B cell (primary cell): ENCODE measurements at regions not wholly inside any gene's neighbourhood (a gene's known extent, or its start where the extent isn't known, plus 50 kb on each side); places are given as distances from the start of the nearest gene placed in this dataset.
"Not testable (repeated sequence)": the region's sequence is repeated elsewhere in the genome, so short reads cannot be mapped to it uniquely, and the experiment has no call there.

Experiments
- ATAC-seq: fragments of 200-7000 bp; cut with Tn5 transposase; one replicate; pipeline ENCODE4 v1.10.0; 2021; ENCODE audit warnings: low read depth, mild to moderate bottlenecking, moderate number of reproducible peaks, moderate library complexity
- CTCF ChIA-PET: fragments of 350-600 bp; sonication (Branson Sonifier 250); formaldehyde crosslinking; loops from one replicate; lab custom pipeline; 2021; ENCODE audit warnings: antibody characterized with exemption, inconsistent platforms; lab: Charles Lee
- POLR2A ChIA-PET: fragments of 350-600 bp; sonication (Branson Sonifier 250); formaldehyde crosslinking; loops from one replicate; lab custom pipeline; 2021; ENCODE audit warnings: antibody characterized with exemption; lab: Charles Lee
- DNase-seq: peaks from one replicate; pipeline ENCODE4 v3.0.0; 2013
- H2AFZ ChIP-seq: 2 replicates; pipeline ENCODE4 v1.6.1; 2012; ENCODE audit warnings: mild to moderate bottlenecking, low read depth, low read length; ENCODE audit not compliant: insufficient read depth, poor library complexity, severe bottlenecking
- H3K27ac ChIP-seq, 2 donors: 1 replicate in 1 of 2; 2 replicates in 1 of 2; pipeline ENCODE4 v1.5.1; 2012 to 2013; ENCODE audit warnings: low read length in 2 of 2, mild to moderate bottlenecking in 2 of 2, moderate library complexity in 1 of 2
- H3K27me3 ChIP-seq, 4 experiments: fragments of 200-600 bp in 1 of 4; sonication (generic) in 1 of 4; replicated peaks in 1 of 4; 1 replicate in 2 of 4; 2 replicates in 2 of 4; pipeline versions ENCODE4 v1.6.1 to v1.7.0; 2013 to 2016; ENCODE audit warnings: low read length in 3 of 4, mild to moderate bottlenecking in 2 of 4, mixed read lengths in 1 of 4, moderate library complexity in 1 of 4; ENCODE audit not compliant: insufficient read depth in 4 of 4, control insufficient read depth in 3 of 4; ENCODE audit errors: control extremely low read depth in 1 of 4
- H3K36me3 ChIP-seq, 2 experiments: replicated peaks in 1 of 2; 1 replicate in 1 of 2; 2 replicates in 1 of 2; pipeline versions ENCODE4 v1.6.1 to v1.7.1; 2013; ENCODE audit warnings: low read length in 1 of 2; ENCODE audit not compliant: insufficient read depth in 2 of 2, control insufficient read depth in 1 of 2; ENCODE audit errors: control extremely low read depth in 1 of 2, extremely low read depth in 1 of 2
- H3K4me1 ChIP-seq, 2 donors: fragments of 200-600 bp in 1 of 2; sonication (generic) in 1 of 2; 1 replicate in 1 of 2; 2 replicates in 1 of 2; pipeline versions ENCODE4 v1.5.1 to v1.6.1; 2013 to 2017; ENCODE audit warnings: low read length in 2 of 2; ENCODE audit not compliant: control insufficient read depth in 2 of 2, insufficient read depth in 2 of 2
- H3K4me2 ChIP-seq: replicated peaks from 2 replicates; pipeline ENCODE3; 2012; ENCODE audit warnings: mild to moderate bottlenecking, low read depth, low read length; ENCODE audit not compliant: poor library complexity, severe bottlenecking
- H3K4me3 ChIP-seq, 5 experiments: fragments of 200-600 bp in 1 of 5; sonication (generic) in 1 of 5; 1 replicate in 3 of 5; 2 replicates in 2 of 5; pipeline versions ENCODE4 v1.5.1 to v1.7.0; 2011 to 2016; ENCODE audit warnings: low read length in 4 of 5, mild to moderate bottlenecking in 4 of 5, low read depth in 2 of 5, control low read depth in 1 of 5, moderate library complexity in 1 of 5; ENCODE audit not compliant: insufficient read depth in 1 of 5; ENCODE audit errors: control extremely low read depth in 1 of 5, extremely low read depth in 1 of 5
- H3K79me2 ChIP-seq: fragments of 200-600 bp; sonication (generic); one replicate; pipeline ENCODE4 v1.6.0; 2016; ENCODE audit warnings: low read length; ENCODE audit not compliant: control insufficient read depth, insufficient read depth
- H3K9ac ChIP-seq: fragments of 200-600 bp; sonication (generic); 2 replicates; pipeline ENCODE4 v1.6.1; 2017; ENCODE audit warnings: mild to moderate bottlenecking, low read length, moderate library complexity
- H3K9me3 ChIP-seq, 3 donors: one replicate each; pipeline versions ENCODE4 v1.6.1 to v1.7.1; 2013; ENCODE audit warnings: low read length in 2 of 3; ENCODE audit not compliant: control insufficient read depth in 2 of 3, insufficient read depth in 1 of 3; ENCODE audit errors: control extremely low read depth in 1 of 3
- H4K20me1 ChIP-seq: 2 replicates; pipeline ENCODE4 v1.6.0; 2012; ENCODE audit warnings: mild to moderate bottlenecking, low read length; ENCODE audit not compliant: insufficient read depth, control insufficient read depth, poor library complexity, severe bottlenecking
- H3K27ac Mint-ChIP-seq: one replicate; pipeline ENCODE4 v1.8.0; 2021; ENCODE audit warnings: mixed read lengths
- H3K27me3 Mint-ChIP-seq: one replicate; pipeline ENCODE4 v1.8.0; 2021; ENCODE audit warnings: mixed read lengths
- H3K4me1 Mint-ChIP-seq: one replicate; pipeline ENCODE4 v1.8.0; 2021; ENCODE audit warnings: mixed read lengths
- H3K4me3 Mint-ChIP-seq: one replicate; pipeline ENCODE4 v1.8.0; 2021; ENCODE audit warnings: mixed read lengths
- H3K9me3 Mint-ChIP-seq: one replicate; pipeline ENCODE4 v1.8.0; 2022; ENCODE audit warnings: mixed read lengths; ENCODE audit not compliant: insufficient read depth
- WGBS: methylation state at CpG from one replicate; pipeline ENCODE4 v1.1.5; 2013; ENCODE audit warnings: missing lambda C conversion rate; ENCODE audit not compliant: insufficient coverage; 5-methylcytosine and 5-hydroxymethylcytosine counted together
- intact Hi-C: fragments of 100-400 bp; cut with micrococcal nuclease; formaldehyde crosslinking; loops from one replicate; pipeline ENCODE4 v1.10.0; 2022

DNA sequence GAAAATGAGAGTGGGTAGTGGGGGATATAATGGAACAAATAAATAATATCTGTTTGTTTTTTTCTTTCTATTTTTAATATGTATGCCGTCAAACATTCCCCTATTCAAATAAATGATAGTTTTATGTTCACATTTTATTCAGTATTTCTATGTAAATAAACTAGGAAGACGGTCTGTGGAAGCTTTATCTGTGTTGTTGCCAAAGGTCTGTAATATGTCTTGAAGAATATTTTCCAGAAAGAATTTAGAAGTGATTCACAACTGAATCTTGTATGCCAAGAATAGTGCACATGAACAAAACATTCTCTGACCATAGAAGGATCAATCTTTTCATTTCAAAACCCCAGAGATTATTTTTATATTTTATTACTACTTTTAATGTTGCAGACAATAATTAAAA lies 683.1 kb upstream of the DEFB115 start:
- H3K27ac Mint-ChIP-seq, H2AFZ ChIP-seq, H3K9ac ChIP-seq, ATAC-seq, CTCF ChIA-PET, H3K4me3 ChIP-seq, H4K20me1 ChIP-seq, H3K27me3 Mint-ChIP-seq, H3K4me1 Mint-ChIP-seq, H3K4me2 ChIP-seq, H3K27ac ChIP-seq, DNase-seq, H3K27me3 ChIP-seq, H3K79me2 ChIP-seq, H3K9me3 ChIP-seq, H3K36me3 ChIP-seq, H3K9me3 Mint-ChIP-seq, H3K4me3 Mint-ChIP-seq, intact Hi-C loops, H3K4me1 ChIP-seq, POLR2A ChIA-PET: not testable (repeated sequence)
- no CpG with 5 or more reads among the region's 2 CpGs for WGBS

DNA sequence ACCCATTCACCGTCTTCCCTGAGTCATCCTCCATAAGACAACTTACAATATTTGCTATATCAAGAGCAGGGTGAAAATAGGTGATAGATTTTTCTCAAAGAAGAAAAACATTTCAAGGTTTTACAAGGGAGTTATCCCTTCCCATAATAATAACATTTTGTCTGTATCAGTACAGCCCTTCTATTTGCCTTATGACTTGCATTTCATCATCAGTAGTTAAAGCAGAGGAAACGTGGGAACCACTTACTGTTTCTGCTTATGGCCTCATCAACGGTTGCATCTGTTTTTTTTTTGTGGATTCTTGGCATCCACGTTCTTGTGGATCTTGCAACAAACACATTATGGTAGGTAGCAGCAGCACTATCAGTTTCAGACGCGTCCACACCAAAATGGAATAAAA lies 678.4 kb upstream of the DEFB115 start:
- ATAC-seq, H3K4me1 Mint-ChIP-seq, H3K4me3 ChIP-seq, CTCF ChIA-PET, H3K4me3 Mint-ChIP-seq, H4K20me1 ChIP-seq, H3K36me3 ChIP-seq, POLR2A ChIA-PET, H3K27ac Mint-ChIP-seq, H3K27me3 Mint-ChIP-seq, H3K9ac ChIP-seq, H3K9me3 ChIP-seq, H3K79me2 ChIP-seq, H3K27me3 ChIP-seq, DNase-seq, H3K9me3 Mint-ChIP-seq, H3K4me1 ChIP-seq, intact Hi-C loops, H3K27ac ChIP-seq, H3K4me2 ChIP-seq, H2AFZ ChIP-seq: not testable (repeated sequence)
- WGBS, result no CpG with 5 or more reads among the region's 6 CpGs

DNA sequence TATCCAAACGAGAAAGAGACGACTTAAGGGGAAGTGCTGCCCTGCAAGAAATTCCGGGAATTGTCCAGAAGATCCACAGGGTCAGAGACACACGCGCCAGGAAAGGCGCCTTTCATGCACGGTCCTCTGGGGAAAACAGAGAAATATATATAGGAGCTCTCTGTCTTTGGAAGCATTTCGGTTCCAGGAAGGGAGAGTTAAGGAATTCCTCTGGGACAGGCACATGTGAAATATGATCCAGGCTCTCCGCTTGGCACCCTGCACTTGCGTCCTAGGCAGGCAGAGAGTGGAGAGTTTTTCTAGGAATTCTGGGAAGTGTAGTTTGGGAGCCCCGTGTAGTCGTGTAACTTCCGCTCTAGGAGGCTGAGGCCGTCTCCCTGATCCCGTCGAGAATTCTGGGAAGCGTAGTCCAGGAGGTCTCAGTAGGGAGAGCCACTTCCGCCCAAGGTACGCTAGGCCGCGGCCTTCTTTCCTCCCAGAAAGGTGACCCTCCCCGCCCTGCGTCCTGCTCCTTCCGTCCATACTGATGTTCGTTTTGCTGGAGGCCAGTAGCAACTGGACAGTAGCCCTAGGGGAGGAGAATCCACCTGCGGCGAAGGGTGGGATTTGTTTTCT lies 677.5 kb upstream of the DEFB115 start:
- H3K4me3 Mint-ChIP-seq, H3K9ac ChIP-seq, H3K79me2 ChIP-seq, H3K4me3 ChIP-seq, DNase-seq, H3K4me1 Mint-ChIP-seq, H3K27me3 Mint-ChIP-seq, H3K4me1 ChIP-seq, POLR2A ChIA-PET, H3K9me3 ChIP-seq, H3K27ac Mint-ChIP-seq, H3K9me3 Mint-ChIP-seq, H2AFZ ChIP-seq, CTCF ChIA-PET, intact Hi-C loops, H3K4me2 ChIP-seq, H4K20me1 ChIP-seq, ATAC-seq, H3K36me3 ChIP-seq, H3K27ac ChIP-seq, H3K27me3 ChIP-seq: not testable (repeated sequence)
- 41% methylated on average over 16 of the region's 27 CpGs for WGBS

DNA sequence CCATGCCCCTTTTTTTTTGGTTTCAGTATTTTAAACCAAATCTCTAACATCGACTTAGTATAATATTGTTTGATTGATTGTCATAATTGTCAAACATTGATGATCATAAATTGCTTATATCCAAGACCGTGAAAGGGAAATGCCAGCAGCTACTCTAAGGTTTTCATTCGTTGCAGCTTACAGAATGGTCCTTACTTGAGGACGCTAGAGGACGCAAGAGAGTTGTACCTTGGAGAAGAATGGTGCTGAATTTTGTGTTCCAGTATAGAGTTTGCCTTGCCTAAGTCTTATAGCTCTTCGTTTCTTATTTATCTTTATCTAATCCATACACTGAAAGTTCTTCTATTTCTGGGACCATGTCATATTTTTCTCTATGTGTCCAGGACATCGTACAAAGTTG lies 675.6 kb upstream of the DEFB115 start:
- no CpG with 5 or more reads among the region's 7 CpGs for WGBS

More for the DNA sequence above, 675.6 kb upstream of the DEFB115 start:
- H3K4me3 ChIP-seq, H3K4me1 Mint-ChIP-seq, CTCF ChIA-PET, ATAC-seq, H4K20me1 ChIP-seq, H3K9ac ChIP-seq, H3K27me3 Mint-ChIP-seq, DNase-seq, H3K79me2 ChIP-seq, H3K27ac ChIP-seq, H3K4me3 Mint-ChIP-seq, intact Hi-C loops, POLR2A ChIA-PET, H3K27me3 ChIP-seq, H2AFZ ChIP-seq, H3K27ac Mint-ChIP-seq, H3K4me2 ChIP-seq, H3K9me3 Mint-ChIP-seq, H3K4me1 ChIP-seq, H3K36me3 ChIP-seq: not testable (repeated sequence)
- peaks cover 0 to 17% (median 0%) of the 10 kb centered on the region in 3 donors for H3K9me3 ChIP-seq
